Gastrocnemius medialis (tissue), 4 donors: ENCODE measurements at regions not wholly inside any gene's neighbourhood (a gene's known extent, or its start where the extent isn't known, plus 50 kb on each side); places are given as distances from the start of the nearest gene placed in this dataset.

Experiments used
- ATAC-seq, 2 donors: fragments of 150-250 bp; one replicate each; pipeline ENCODE4 v1.9.1; 2016
- DNase-seq, 2 donors: peaks; one replicate each; pipeline ENCODE4 v3.0.0-alpha.2; 2019
- H3K27ac ChIP-seq, 4 donors: fragments of 200-600 bp; sonication (generic); 1 replicate in 1 of 4; 2 replicates in 3 of 4; pipeline ENCODE4 v1.5.1; 2016 to 2018; ENCODE audit warnings: mild to moderate bottlenecking in 2 of 4, moderate library complexity in 1 of 4
- H3K27me3 ChIP-seq, 3 donors: fragments of 200-600 bp; sonication (generic) in 2 of 3; 1 replicate in 1 of 3; 2 replicates in 2 of 3; pipeline versions ENCODE4 v1.5.1 to v1.6.0; 2016 to 2019; ENCODE audit warnings: mild to moderate bottlenecking in 1 of 3, moderate library complexity in 1 of 3
- H3K36me3 ChIP-seq, 2 donors: fragments of 200-600 bp; sonication (generic) in 1 of 2; one replicate each; pipeline ENCODE4 v1.5.1; 2017 to 2018
- H3K4me1 ChIP-seq, 2 donors: fragments of 200-600 bp; sonication (generic) in 1 of 2; one replicate each; pipeline ENCODE4 v1.5.1; 2016 to 2017; ENCODE audit warnings: mild to moderate bottlenecking in 2 of 2
- H3K4me3 ChIP-seq, 4 donors: fragments of 200-600 bp; sonication (generic) in 3 of 4; 1 replicate in 1 of 4; 2 replicates in 3 of 4; pipeline ENCODE4 v1.5.1; 2016 to 2019; ENCODE audit warnings: mild to moderate bottlenecking in 2 of 4
- H3K9me3 ChIP-seq, 3 donors: fragments of 200-600 bp; sonication (generic) in 2 of 3; 1 replicate in 1 of 3; 2 replicates in 2 of 3; pipeline ENCODE4 v1.5.1; 2016 to 2019
- CTCF ChIP-seq, 5 experiments: fragments of 450-650 bp in 3 of 5; fragments of 200-600 bp in 2 of 5; sonication (generic) in 2 of 5; IDR thresholded peaks in 4 of 5; conservative IDR thresholded peaks in 1 of 5; 1 replicate in 4 of 5; 2 replicates in 1 of 5; pipeline ENCODE4 v1.5.1; 2016 to 2019; ENCODE audit warnings: antibody characterized with exemption in 5 of 5, mild to moderate bottlenecking in 3 of 5, moderate library complexity in 3 of 5
- POLR2A ChIP-seq, 2 donors: fragments of 450-650 bp; IDR thresholded peaks; one replicate each; pipeline ENCODE4 v1.6.1; 2017; ENCODE audit warnings: antibody characterized with exemption in 2 of 2, mild to moderate bottlenecking in 2 of 2, moderate library complexity in 2 of 2
- in situ Hi-C, 4 donors: fragments of 200-750 bp; cut with MboI; loops; one replicate each; pipeline versions ENCODE4 v1.15.0 to v1.8.0; 2017; ENCODE audit warnings: low sequenced_read_pairs in 4 of 4
- intact Hi-C: fragments of 100-400 bp; cut with DNase I; formaldehyde crosslinking; loops from one replicate; pipeline ENCODE4 v1.15.1; 2023; ENCODE audit warnings: low total_unique reads

- no peak for ATAC-seq
- TF ChIP-seq POLR2A (IDR thresholded peaks at IDR 0.05) = no peak
- no peak for TF ChIP-seq CTCF (IDR thresholded peaks at IDR 0.05 in 4 of 5, conservative IDR thresholded peaks at IDR 0.05 in 1 of 5)
- intact Hi-C loops = no loop called here
Observed at GRCh38 chr6:98641949-98642719, 192.2 kb upstream of the POU3F2 start.

GRCh38 chr6:98644063-98644462, 190.3 kb upstream of the POU3F2 start:
- no peaks in the 10 kb centered on the region for H3K4me1 ChIP-seq
- no peaks in the 10 kb centered on the region for H3K27me3 ChIP-seq
- intact Hi-C loops (no loop called here), in situ Hi-C loops (no loop called here)
- ATAC-seq (no peak), DNase-seq (no peak)
- no peak overlapping the region for H3K4me3 ChIP-seq
- H3K27ac ChIP-seq = no peak overlapping the region
- TF ChIP-seq POLR2A (IDR thresholded peaks at IDR 0.05) (no peak), CTCF (IDR thresholded peaks at IDR 0.05 in 4 of 5, conservative IDR thresholded peaks at IDR 0.05 in 1 of 5) (no peak)
- H3K36me3 ChIP-seq = no peaks in the 10 kb centered on the region
- H3K9me3 ChIP-seq = no peaks in the 10 kb centered on the region

More at GRCh38 chr6:98641949-98642719, 192.2 kb upstream of the POU3F2 start:
- H3K4me1 ChIP-seq = no peaks in the 10 kb centered on the region
- no peak overlapping the region for H3K27ac ChIP-seq
- DNase-seq = no peak
- in situ Hi-C loops = no loop called here
- H3K36me3 ChIP-seq = no peaks in the 10 kb centered on the region
- no peak overlapping the region for H3K4me3 ChIP-seq
- no peaks in the 10 kb centered on the region for H3K9me3 ChIP-seq
- H3K27me3 ChIP-seq = no peaks in the 10 kb centered on the region

GRCh38 chr6:98648211-98648914, 186.0 kb upstream of the POU3F2 start:
- ATAC-seq (no peak), DNase-seq (no peak)
- intact Hi-C loops = no loop called here
- in situ Hi-C loops = no loop called here
- H3K36me3 ChIP-seq = no peaks in the 10 kb centered on the region
- no peaks in the 10 kb centered on the region for H3K27me3 ChIP-seq
- H3K4me3 ChIP-seq = no peak overlapping the region
- no peak for TF ChIP-seq POLR2A (IDR thresholded peaks at IDR 0.05)
- no peak for TF ChIP-seq CTCF (IDR thresholded peaks at IDR 0.05 in 4 of 5, conservative IDR thresholded peaks at IDR 0.05 in 1 of 5)
- no peak overlapping the region for H3K27ac ChIP-seq
- no peaks in the 10 kb centered on the region for H3K4me1 ChIP-seq
- no peaks in the 10 kb centered on the region for H3K9me3 ChIP-seq

GRCh38 chr6:98650941-98651340, 183.4 kb upstream of the POU3F2 start:
- intact Hi-C loops (no loop called here), in situ Hi-C loops (no loop called here)
- TF ChIP-seq POLR2A (IDR thresholded peaks at IDR 0.05) = no peak
- no peak for TF ChIP-seq CTCF (IDR thresholded peaks at IDR 0.05 in 4 of 5, conservative IDR thresholded peaks at IDR 0.05 in 1 of 5)
- Histone ChIP-seq H3K4me3 (no peak overlapping the region), H3K9me3 (no peaks in the 10 kb centered on the region), H3K27ac (no peak overlapping the region), H3K27me3 (no peaks in the 10 kb centered on the region), H3K4me1 (no peaks in the 10 kb centered on the region), H3K36me3 (no peaks in the 10 kb centered on the region)
- ATAC-seq = no peak
- DNase-seq = no peak
